ENCODE measurements at regions not wholly inside any gene's neighbourhood (a gene's known extent, or its start where the extent isn't known, plus 50 kb on each side); places are given as distances from the start of the nearest gene placed in this dataset.

DNA sequence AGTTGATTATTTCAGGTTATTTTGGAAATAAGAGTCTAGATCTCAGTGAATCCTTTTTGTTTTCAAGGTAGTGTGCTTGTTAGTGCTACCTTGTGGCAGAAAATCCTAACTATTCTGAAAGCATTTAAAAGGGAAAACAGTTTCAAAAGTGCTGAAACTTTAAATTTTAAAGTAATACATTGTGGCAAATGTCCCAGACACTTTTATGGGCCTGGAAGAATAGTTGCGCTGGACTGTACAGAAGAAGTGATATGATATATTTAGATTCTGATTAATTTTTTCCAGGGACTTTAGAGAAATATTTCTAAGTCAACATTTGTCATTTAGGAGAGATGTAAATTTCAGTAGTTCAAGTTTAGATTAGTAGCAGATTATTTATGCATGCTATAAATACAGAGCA is 96.7 kb upstream of the BMP5 start:
- H3K9ac ChIP-seq (ENCODE audit: control insufficient read depth, extremely low read depth, insufficient read depth, low read length), result no peak overlapping the region
- DNase-seq (ENCODE audit: low read depth, low spot score), result no peak
- dilution Hi-C loops (cut with MboI; ENCODE audit: extremely low pct_ligation_motif_present, low sequenced_read_pairs), result loop anchor here (25.0 kb wide), 1 partner anchor 685 kb away; no protein-coding TSS in a partner anchor
- TF ChIP-seq, protein P1, sequence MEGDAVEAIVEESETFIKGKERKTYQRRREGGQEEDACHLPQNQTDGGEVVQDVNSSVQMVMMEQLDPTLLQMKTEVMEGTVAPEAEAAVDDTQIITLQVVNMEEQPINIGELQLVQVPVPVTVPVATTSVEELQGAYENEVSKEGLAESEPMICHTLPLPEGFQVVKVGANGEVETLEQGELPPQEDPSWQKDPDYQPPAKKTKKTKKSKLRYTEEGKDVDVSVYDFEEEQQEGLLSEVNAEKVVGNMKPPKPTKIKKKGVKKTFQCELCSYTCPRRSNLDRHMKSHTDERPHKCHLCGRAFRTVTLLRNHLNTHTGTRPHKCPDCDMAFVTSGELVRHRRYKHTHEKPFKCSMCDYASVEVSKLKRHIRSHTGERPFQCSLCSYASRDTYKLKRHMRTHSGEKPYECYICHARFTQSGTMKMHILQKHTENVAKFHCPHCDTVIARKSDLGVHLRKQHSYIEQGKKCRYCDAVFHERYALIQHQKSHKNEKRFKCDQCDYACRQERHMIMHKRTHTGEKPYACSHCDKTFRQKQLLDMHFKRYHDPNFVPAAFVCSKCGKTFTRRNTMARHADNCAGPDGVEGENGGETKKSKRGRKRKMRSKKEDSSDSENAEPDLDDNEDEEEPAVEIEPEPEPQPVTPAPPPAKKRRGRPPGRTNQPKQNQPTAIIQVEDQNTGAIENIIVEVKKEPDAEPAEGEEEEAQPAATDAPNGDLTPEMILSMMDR (optimal IDR thresholded peaks at IDR 0.05 in 1 of 3, IDR thresholded peaks at IDR 0.05 in 1 of 3, conservative IDR thresholded peaks at IDR 0.05 in 1 of 3; ENCODE audit: extremely low read depth in 1 of 3, insufficient read depth in 2 of 3, low read length in 3 of 3), result no peak
- no peak for TF ChIP-seq EZH2 (IDR thresholded peaks at IDR 0.05; ENCODE audit: low read length)
- H3K4me3 ChIP-seq (ENCODE audit: control insufficient read depth in 2 of 3, extremely low read depth in 1 of 3, insufficient read depth in 2 of 3, low read depth in 1 of 3, low read length in 3 of 3), result no peak overlapping the region
- no peaks in the 10 kb centered on the region for H3K27me3 ChIP-seq (ENCODE audit: control insufficient read depth, extremely low read depth, insufficient read depth, low read length)
- H3K79me2 ChIP-seq (ENCODE audit: control insufficient read depth, insufficient read depth, low read length), result no peaks in the 10 kb centered on the region
- H3K36me3 ChIP-seq (ENCODE audit: control insufficient read depth in 2 of 2, extremely low read depth in 1 of 2, insufficient read depth in 2 of 2, low read length in 2 of 2), result no peaks in the 10 kb centered on the region
- no peaks in the 10 kb centered on the region for H3K4me1 ChIP-seq (ENCODE audit: control insufficient read depth, extremely low read depth, insufficient read depth, low read length)
- no peak overlapping the region for H3K27ac ChIP-seq (ENCODE audit: control insufficient read depth, insufficient read depth, low read length)
- no peaks in the 10 kb centered on the region for H3K9me3 ChIP-seq (ENCODE audit: control insufficient read depth, low read depth, low read length)
- H2AFZ ChIP-seq (ENCODE audit: control insufficient read depth, low read length), result no peak overlapping the region
- H3K9me1 ChIP-seq (ENCODE audit: control insufficient read depth, extremely low read depth, insufficient read depth, low read length), result no peaks in the 10 kb centered on the region
- FAIRE-seq, result no peak
- H4K20me1 ChIP-seq (ENCODE audit: control insufficient read depth, extremely low read depth, insufficient read depth, low read length), result no peaks in the 10 kb centered on the region
- H3K4me2 ChIP-seq (ENCODE audit: control insufficient read depth, extremely low read depth, insufficient read depth, low read depth, low read length), result no peak overlapping the region

DNA sequence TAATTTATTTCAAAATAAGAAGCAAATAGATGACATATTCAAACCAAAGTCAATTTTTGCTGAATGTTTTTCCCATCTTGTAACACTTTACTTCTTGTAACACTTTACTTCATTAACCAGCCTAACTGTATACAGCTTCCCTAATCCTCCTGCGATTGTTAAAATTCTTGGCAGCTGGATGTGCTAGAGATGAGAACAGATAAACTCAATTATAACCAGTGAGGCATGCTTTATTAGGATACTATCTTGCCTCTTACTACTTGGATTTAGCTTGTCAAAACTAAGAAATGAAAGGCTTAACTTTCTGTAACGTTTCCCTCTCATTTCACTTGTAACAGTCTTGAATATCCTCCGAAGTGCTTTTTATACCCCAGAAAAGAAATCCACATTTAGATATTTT is 94.1 kb upstream of the BMP5 start:
- no peak overlapping the region for H3K27ac ChIP-seq (ENCODE audit: control insufficient read depth, insufficient read depth, low read length)
- no peaks in the 10 kb centered on the region for H3K9me3 ChIP-seq (ENCODE audit: control insufficient read depth, low read depth, low read length)
- no peaks in the 10 kb centered on the region for H3K27me3 ChIP-seq (ENCODE audit: control insufficient read depth, extremely low read depth, insufficient read depth, low read length)
- no peak overlapping the region for H2AFZ ChIP-seq (ENCODE audit: control insufficient read depth, low read length)
- H3K9me1 ChIP-seq (ENCODE audit: control insufficient read depth, extremely low read depth, insufficient read depth, low read length), result no peaks in the 10 kb centered on the region
- H3K4me1 ChIP-seq (ENCODE audit: control insufficient read depth, extremely low read depth, insufficient read depth, low read length), result no peaks in the 10 kb centered on the region
- DNase-seq (ENCODE audit: low read depth, low spot score), result no peak
- no peaks in the 10 kb centered on the region for H3K36me3 ChIP-seq (ENCODE audit: control insufficient read depth in 2 of 2, extremely low read depth in 1 of 2, insufficient read depth in 2 of 2, low read length in 2 of 2)
- TF ChIP-seq, protein P1 (optimal IDR thresholded peaks at IDR 0.05 in 1 of 3, IDR thresholded peaks at IDR 0.05 in 1 of 3, conservative IDR thresholded peaks at IDR 0.05 in 1 of 3; ENCODE audit: extremely low read depth in 1 of 3, insufficient read depth in 2 of 3, low read length in 3 of 3), result no peak
- no peak for TF ChIP-seq EZH2 (IDR thresholded peaks at IDR 0.05; ENCODE audit: low read length)
- no peak overlapping the region for H3K9ac ChIP-seq (ENCODE audit: control insufficient read depth, extremely low read depth, insufficient read depth, low read length)
- dilution Hi-C loops (cut with MboI; ENCODE audit: extremely low pct_ligation_motif_present, low sequenced_read_pairs), result loop anchor here (25.0 kb wide), 1 partner anchor 682 kb away; no protein-coding TSS in a partner anchor
- H3K79me2 ChIP-seq (ENCODE audit: control insufficient read depth, insufficient read depth, low read length), result no peaks in the 10 kb centered on the region
- no peak for FAIRE-seq
- H3K4me3 ChIP-seq (ENCODE audit: control insufficient read depth in 2 of 3, extremely low read depth in 1 of 3, insufficient read depth in 2 of 3, low read depth in 1 of 3, low read length in 3 of 3), result no peak overlapping the region
- H4K20me1 ChIP-seq (ENCODE audit: control insufficient read depth, extremely low read depth, insufficient read depth, low read length), result no peaks in the 10 kb centered on the region
- H3K4me2 ChIP-seq (ENCODE audit: control insufficient read depth, extremely low read depth, insufficient read depth, low read depth, low read length), result no peak overlapping the region

Measured in keratinocyte (primary cell).